Tibial artery (tissue), 4 donors: ENCODE measurements at regions not wholly inside any gene's neighbourhood (a gene's known extent, or its start where the extent isn't known, plus 50 kb on each side); places are given as distances from the start of the nearest gene placed in this dataset.

Source experiments
- DNase-seq, 2 donors: peaks; one replicate each; pipeline ENCODE4 v3.0.0-alpha.2; 2019
- H3K27ac ChIP-seq, 2 donors: fragments of 200-600 bp; sonication (generic) in 1 of 2; 1 replicate in 1 of 2; 2 replicates in 1 of 2; pipeline ENCODE4 v1.5.1; 2018 to 2019; ENCODE audit warnings: mild to moderate bottlenecking in 1 of 2
- H3K27me3 ChIP-seq, 2 donors: fragments of 200-600 bp; sonication (generic) in 1 of 2; one replicate each; pipeline versions ENCODE4 v1.5.1 to v1.6.0; 2016 to 2019
- H3K36me3 ChIP-seq, 3 donors: fragments of 200-600 bp; sonication (generic) in 2 of 3; one replicate each; pipeline ENCODE4 v1.5.1; 2016 to 2019; ENCODE audit warnings: mild to moderate bottlenecking in 2 of 3
- H3K4me1 ChIP-seq, 4 donors: fragments of 200-600 bp; sonication (generic) in 2 of 4; 1 replicate in 3 of 4; 2 replicates in 1 of 4; pipeline ENCODE4 v1.5.1; 2016 to 2019
- H3K4me3 ChIP-seq, 2 donors: fragments of 200-600 bp; sonication (generic) in 1 of 2; 1 replicate in 1 of 2; 2 replicates in 1 of 2; pipeline ENCODE4 v1.5.1; 2018 to 2019; ENCODE audit warnings: mild to moderate bottlenecking in 2 of 2
- H3K9me3 ChIP-seq, 3 donors: fragments of 200-600 bp; sonication (generic) in 1 of 3; one replicate each; pipeline ENCODE4 v1.5.1; 2016 to 2019
- CTCF ChIP-seq, 2 experiments: fragments of 200-600 bp in 1 of 2; fragments of 450-650 bp in 1 of 2; IDR thresholded peaks; one replicate each; pipeline ENCODE4 v1.5.1; 2017 to 2019; ENCODE audit warnings: antibody characterized with exemption in 2 of 2, mild to moderate bottlenecking in 1 of 2, moderate library complexity in 1 of 2
- intact Hi-C: fragments of 100-400 bp; cut with DNase I; formaldehyde crosslinking; loops from one replicate; pipeline ENCODE4 v1.15.0; 2023; ENCODE audit warnings: low total_unique reads

DNA sequence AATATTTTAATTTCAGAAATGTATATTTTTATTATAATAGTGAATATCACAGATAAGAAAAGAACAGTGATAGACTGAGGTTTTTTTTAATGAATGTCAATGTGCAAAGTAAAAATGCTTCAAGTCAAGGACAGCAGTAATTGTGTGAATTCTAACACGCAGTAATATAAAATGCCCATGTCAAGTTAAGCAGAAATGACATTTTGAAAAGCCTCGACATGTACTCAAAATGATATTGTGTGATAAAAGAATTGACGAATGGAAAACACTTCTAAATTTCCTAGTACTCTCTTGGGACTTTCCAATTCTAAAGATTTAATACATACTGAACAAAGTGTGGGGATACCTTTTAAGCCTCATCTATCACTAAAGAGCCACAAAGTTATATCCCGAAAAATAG is 172.6 kb downstream of the SLITRK6 start:
- H3K4me3 ChIP-seq, result no peak overlapping the region
- H3K36me3 ChIP-seq, result no peaks in the 10 kb centered on the region
- no peak for TF ChIP-seq CTCF (IDR thresholded peaks at IDR 0.05)
- intact Hi-C loops, result no loop called here
- H3K27ac ChIP-seq, result no peak overlapping the region
- H3K9me3 ChIP-seq, result no peaks in the 10 kb centered on the region
- DNase-seq, result no peak
- H3K4me1 ChIP-seq, result no peaks in the 10 kb centered on the region
- no peaks in the 10 kb centered on the region for H3K27me3 ChIP-seq

- TF ChIP-seq CTCF (IDR thresholded peaks at IDR 0.05), result no peak
- intact Hi-C loops, result no loop called here
- no peaks in the 10 kb centered on the region for H3K9me3 ChIP-seq
These were observed 179.9 kb downstream of the SLITRK6 start for GRCh38 chr13:85619321-85619720.

GRCh38 chr13:85618521-85618920 is 180.7 kb downstream of the SLITRK6 start:
- no peaks in the 10 kb centered on the region for H3K27me3 ChIP-seq
- intact Hi-C loops, result no loop called here
- H3K4me3 ChIP-seq, result no peak overlapping the region
- no peaks in the 10 kb centered on the region for H3K36me3 ChIP-seq
- no peak for DNase-seq
- TF ChIP-seq CTCF (IDR thresholded peaks at IDR 0.05), result no peak
- no peak overlapping the region for H3K27ac ChIP-seq
- H3K4me1 ChIP-seq, result no peaks in the 10 kb centered on the region
- no peaks in the 10 kb centered on the region for H3K9me3 ChIP-seq

More at GRCh38 chr13:85619321-85619720, 179.9 kb downstream of the SLITRK6 start:
- H3K4me3 ChIP-seq, result no peak overlapping the region
- H3K4me1 ChIP-seq, result no peaks in the 10 kb centered on the region
- H3K27me3 ChIP-seq, result no peaks in the 10 kb centered on the region
- DNase-seq, result no peak
- H3K27ac ChIP-seq, result no peak overlapping the region
- no peaks in the 10 kb centered on the region for H3K36me3 ChIP-seq

DNA sequence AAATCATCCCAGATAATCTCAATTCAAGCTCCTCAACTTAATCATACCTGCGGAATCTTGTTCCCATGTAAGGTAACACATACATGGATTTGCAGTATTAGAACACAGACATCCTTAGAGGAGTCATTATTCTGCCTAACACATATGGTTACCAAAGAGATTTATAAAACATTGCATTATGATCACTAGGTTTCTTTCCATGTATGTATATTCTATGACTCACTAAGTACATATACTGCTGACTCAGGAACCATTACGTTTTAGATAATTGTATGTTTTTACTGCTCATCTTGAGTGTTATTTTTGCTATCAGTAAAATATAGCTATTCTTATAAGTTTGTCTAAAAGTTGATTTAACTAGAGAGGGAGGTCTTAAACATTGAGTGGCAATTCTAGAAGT is 182.9 kb downstream of the SLITRK6 start:
- no peak for TF ChIP-seq CTCF (IDR thresholded peaks at IDR 0.05)
- Histone ChIP-seq H3K4me1 (no peaks in the 10 kb centered on the region), H3K27me3 (no peaks in the 10 kb centered on the region), H3K36me3 (no peaks in the 10 kb centered on the region), H3K27ac (no peak overlapping the region), H3K4me3 (no peak overlapping the region), H3K9me3 (no peaks in the 10 kb centered on the region)
- intact Hi-C loops, result no loop called here
- no peak for DNase-seq

- no peaks in the 10 kb centered on the region for H3K9me3 ChIP-seq
- H3K27me3 ChIP-seq, result no peaks in the 10 kb centered on the region
- intact Hi-C loops, result no loop called here
- H3K4me1 ChIP-seq, result no peaks in the 10 kb centered on the region
- TF ChIP-seq CTCF (IDR thresholded peaks at IDR 0.05), result no peak
- no peak for DNase-seq
- H3K27ac ChIP-seq, result no peak overlapping the region
- H3K4me3 ChIP-seq, result no peak overlapping the region
- no peaks in the 10 kb centered on the region for H3K36me3 ChIP-seq
These were observed 184.2 kb downstream of the SLITRK6 start for GRCh38 chr13:85615031-85615430.

- no peaks in the 10 kb centered on the region for H3K36me3 ChIP-seq
- DNase-seq, result no peak
- H3K4me1 ChIP-seq, result no peaks in the 10 kb centered on the region
- no peaks in the 10 kb centered on the region for H3K9me3 ChIP-seq
- intact Hi-C loops, result no loop called here
- H3K27me3 ChIP-seq, result no peaks in the 10 kb centered on the region
- TF ChIP-seq CTCF (IDR thresholded peaks at IDR 0.05), result no peak
- H3K27ac ChIP-seq, result no peak overlapping the region
- no peak overlapping the region for H3K4me3 ChIP-seq
These were observed 189.2 kb downstream of the SLITRK6 start for GRCh38 chr13:85610024-85610423.
